ENCODE measurements at regions not wholly inside any gene's neighbourhood (a gene's known extent, or its start where the extent isn't known, plus 50 kb on each side); places are given as distances from the start of the nearest gene placed in this dataset.

DNA sequence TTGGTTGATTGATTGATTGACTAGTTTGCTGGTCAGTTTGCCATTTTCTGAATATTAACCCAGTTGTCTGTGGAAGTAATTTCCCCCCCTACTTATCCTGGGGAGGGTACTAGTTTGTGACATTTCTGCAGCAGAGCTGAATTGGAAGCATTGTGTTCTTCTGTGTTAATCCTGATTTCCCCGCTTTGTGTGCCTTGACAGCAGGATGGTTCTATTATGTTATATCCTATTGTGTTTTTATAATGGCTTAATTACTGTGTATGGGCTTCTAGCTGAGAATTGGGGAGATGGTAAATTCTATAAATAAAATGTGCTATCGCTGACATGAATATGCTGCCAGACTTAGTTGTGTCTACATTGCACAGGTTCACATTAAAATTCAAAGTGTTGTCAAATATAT is 499.7 kb downstream of the COG6 start:
- Histone ChIP-seq H3K9me3 (no peaks in the 10 kb centered on the region), H3K36me3 (no peaks in the 10 kb centered on the region), H3K4me1 (ENCODE audit: control insufficient read depth in 1 of 2, insufficient read depth in 1 of 2, low read depth in 1 of 2, low read length in 1 of 2) (no peaks in the 10 kb centered on the region), H3K27ac (no peak overlapping the region), H3K27me3 (no peaks in the 10 kb centered on the region), H3K4me3 (ENCODE audit: low read depth in 1 of 2, low read length in 1 of 2) (no peak overlapping the region)
- TF ChIP-seq, protein P1, sequence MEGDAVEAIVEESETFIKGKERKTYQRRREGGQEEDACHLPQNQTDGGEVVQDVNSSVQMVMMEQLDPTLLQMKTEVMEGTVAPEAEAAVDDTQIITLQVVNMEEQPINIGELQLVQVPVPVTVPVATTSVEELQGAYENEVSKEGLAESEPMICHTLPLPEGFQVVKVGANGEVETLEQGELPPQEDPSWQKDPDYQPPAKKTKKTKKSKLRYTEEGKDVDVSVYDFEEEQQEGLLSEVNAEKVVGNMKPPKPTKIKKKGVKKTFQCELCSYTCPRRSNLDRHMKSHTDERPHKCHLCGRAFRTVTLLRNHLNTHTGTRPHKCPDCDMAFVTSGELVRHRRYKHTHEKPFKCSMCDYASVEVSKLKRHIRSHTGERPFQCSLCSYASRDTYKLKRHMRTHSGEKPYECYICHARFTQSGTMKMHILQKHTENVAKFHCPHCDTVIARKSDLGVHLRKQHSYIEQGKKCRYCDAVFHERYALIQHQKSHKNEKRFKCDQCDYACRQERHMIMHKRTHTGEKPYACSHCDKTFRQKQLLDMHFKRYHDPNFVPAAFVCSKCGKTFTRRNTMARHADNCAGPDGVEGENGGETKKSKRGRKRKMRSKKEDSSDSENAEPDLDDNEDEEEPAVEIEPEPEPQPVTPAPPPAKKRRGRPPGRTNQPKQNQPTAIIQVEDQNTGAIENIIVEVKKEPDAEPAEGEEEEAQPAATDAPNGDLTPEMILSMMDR (IDR thresholded peaks at IDR 0.05), result no peak

DNA sequence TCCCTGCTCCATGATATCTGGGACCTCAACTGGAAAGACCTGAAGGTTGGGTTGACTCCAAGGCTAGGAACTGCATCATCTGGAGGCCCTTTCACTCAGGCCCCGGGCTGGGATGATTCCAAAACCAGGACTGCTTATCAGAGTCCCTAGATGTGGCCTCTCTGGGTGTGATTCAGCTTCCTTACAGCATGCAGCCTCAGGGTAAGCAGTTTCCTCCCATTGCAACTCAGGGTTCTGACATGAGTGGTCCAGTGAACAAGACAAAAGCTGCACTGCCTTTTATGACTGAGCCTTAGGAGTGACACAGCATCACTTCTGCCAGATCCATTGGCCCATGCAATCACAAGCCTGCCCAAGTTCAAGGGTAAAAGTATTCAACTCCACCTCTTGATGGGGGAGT is 502.8 kb downstream of the COG6 start:
- H3K27me3 ChIP-seq, result no peaks in the 10 kb centered on the region
- H3K4me1 ChIP-seq (ENCODE audit: control insufficient read depth in 1 of 2, insufficient read depth in 1 of 2, low read depth in 1 of 2, low read length in 1 of 2), result no peaks in the 10 kb centered on the region
- TF ChIP-seq, protein P1 (IDR thresholded peaks at IDR 0.05), result no peak
- H3K4me3 ChIP-seq (ENCODE audit: low read depth in 1 of 2, low read length in 1 of 2), result no peak overlapping the region
- no peaks in the 10 kb centered on the region for H3K36me3 ChIP-seq
- H3K9me3 ChIP-seq, result no peaks in the 10 kb centered on the region
- no peak overlapping the region for H3K27ac ChIP-seq

- Histone ChIP-seq H3K27me3 (no peaks in the 10 kb centered on the region), H3K9me3 (no peaks in the 10 kb centered on the region), H3K27ac (no peak overlapping the region), H3K4me1 (ENCODE audit: control insufficient read depth in 1 of 2, insufficient read depth in 1 of 2, low read depth in 1 of 2, low read length in 1 of 2) (no peaks in the 10 kb centered on the region), H3K4me3 (ENCODE audit: low read depth in 1 of 2, low read length in 1 of 2) (no peak overlapping the region), H3K36me3 (no peaks in the 10 kb centered on the region)
- TF ChIP-seq, protein P1 (IDR thresholded peaks at IDR 0.05), result no peak
Measured at GRCh38 chr13:40158757-40159156, 503.3 kb downstream of the COG6 start.

DNA sequence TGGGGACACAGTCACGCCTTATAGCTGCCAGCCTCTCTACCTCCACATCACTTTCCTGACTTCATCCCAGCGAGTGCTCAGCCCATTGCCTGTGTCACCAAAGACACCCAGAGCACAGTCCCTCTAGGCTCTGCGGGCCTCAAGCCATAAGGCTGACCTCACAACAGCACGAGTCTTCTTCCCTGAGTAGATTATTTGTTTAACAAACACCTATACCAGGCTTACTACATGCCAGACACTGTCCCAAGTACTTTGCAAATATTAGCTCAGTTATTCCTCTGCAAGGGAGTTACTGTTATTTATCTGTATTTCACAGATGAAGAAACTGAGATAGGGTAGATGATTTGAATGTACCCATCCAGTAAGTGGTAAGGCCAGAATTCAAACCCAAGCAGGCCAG is 504.3 kb downstream of the COG6 start:
- Histone ChIP-seq H3K36me3 (no peaks in the 10 kb centered on the region), H3K9me3 (no peaks in the 10 kb centered on the region), H3K27me3 (no peaks in the 10 kb centered on the region), H3K27ac (no peak overlapping the region), H3K4me1 (ENCODE audit: control insufficient read depth in 1 of 2, insufficient read depth in 1 of 2, low read depth in 1 of 2, low read length in 1 of 2) (no peaks in the 10 kb centered on the region), H3K4me3 (ENCODE audit: low read depth in 1 of 2, low read length in 1 of 2) (no peak overlapping the region)
- TF ChIP-seq, protein P1 (IDR thresholded peaks at IDR 0.05), result no peak

GRCh38 chr13:40160618-40161350 is 505.3 kb downstream of the COG6 start:
- Histone ChIP-seq H3K27ac (no peak overlapping the region), H3K9me3 (no peaks in the 10 kb centered on the region), H3K4me3 (ENCODE audit: low read depth in 1 of 2, low read length in 1 of 2) (no peak overlapping the region), H3K27me3 (no peaks in the 10 kb centered on the region), H3K36me3 (no peaks in the 10 kb centered on the region), H3K4me1 (ENCODE audit: control insufficient read depth in 1 of 2, insufficient read depth in 1 of 2, low read depth in 1 of 2, low read length in 1 of 2) (no peaks in the 10 kb centered on the region)
- TF ChIP-seq, protein P1 (IDR thresholded peaks at IDR 0.05), result no peak
